H1 (cell line): ENCODE measurements at regions not wholly inside any gene's neighbourhood (a gene's known extent, or its start where the extent isn't known, plus 50 kb on each side); places are given as distances from the start of the nearest gene placed in this dataset.

Experiments
- EGR1 ChIP-seq: IDR thresholded peaks from 2 replicates; pipeline ENCODE4 v1.6.1; 2011; ENCODE audit warnings: low read depth, low read length, borderline replicate concordance
- FOSL1 ChIP-seq: IDR thresholded peaks from 2 replicates; pipeline ENCODE4 v1.6.1; 2011; ENCODE audit warnings: mild to moderate bottlenecking, low read depth, low read length, moderate library complexity; ENCODE audit not compliant: insufficient read depth
- MAFK ChIP-seq: IDR thresholded peaks from 2 replicates; pipeline ENCODE4 v1.6.1; 2012; ENCODE audit warnings: low read depth, mild to moderate bottlenecking, improper control_type of control experiment, low read length
- RNF2 ChIP-seq: fragments of 200-900, 300-1000 bp; sonication (generic); IDR thresholded peaks from 2 replicates; pipeline ENCODE4 v1.7.1; 2016; ENCODE audit warnings: borderline replicate concordance, low read depth, mild to moderate bottlenecking, antibody characterized with exemption, low read length; ENCODE audit not compliant: poor library complexity, severe bottlenecking; ENCODE audit errors: missing control alignments
- SIRT6 ChIP-seq: IDR thresholded peaks from one replicate; pipeline ENCODE4 v1.7.1; 2012; ENCODE audit warnings: low read length, inconsistent platforms
- SUZ12 ChIP-seq: fragments of 200-600 bp; sonication (generic); IDR thresholded peaks from 2 replicates; pipeline ENCODE4 v1.6.1; 2012; ENCODE audit warnings: mild to moderate bottlenecking, inconsistent platforms, low read length, moderate library complexity, mixed read lengths
- TF ChIP-seq, protein P1 (sequence below): IDR thresholded peaks from 2 replicates; pipeline ENCODE4 v1.6.1; 2012; ENCODE audit warnings: low read length, inconsistent platforms

- TF ChIP-seq, protein P1, sequence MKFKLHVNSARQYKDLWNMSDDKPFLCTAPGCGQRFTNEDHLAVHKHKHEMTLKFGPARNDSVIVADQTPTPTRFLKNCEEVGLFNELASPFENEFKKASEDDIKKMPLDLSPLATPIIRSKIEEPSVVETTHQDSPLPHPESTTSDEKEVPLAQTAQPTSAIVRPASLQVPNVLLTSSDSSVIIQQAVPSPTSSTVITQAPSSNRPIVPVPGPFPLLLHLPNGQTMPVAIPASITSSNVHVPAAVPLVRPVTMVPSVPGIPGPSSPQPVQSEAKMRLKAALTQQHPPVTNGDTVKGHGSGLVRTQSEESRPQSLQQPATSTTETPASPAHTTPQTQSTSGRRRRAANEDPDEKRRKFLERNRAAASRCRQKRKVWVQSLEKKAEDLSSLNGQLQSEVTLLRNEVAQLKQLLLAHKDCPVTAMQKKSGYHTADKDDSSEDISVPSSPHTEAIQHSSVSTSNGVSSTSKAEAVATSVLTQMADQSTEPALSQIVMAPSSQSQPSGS = no peak
- no peak for TF ChIP-seq SUZ12
- no peak for TF ChIP-seq SIRT6
- no peak for TF ChIP-seq MAFK
- no peak for TF ChIP-seq RNF2
- no peak for TF ChIP-seq FOSL1
- no peak for TF ChIP-seq EGR1
Measured at GRCh38 chr9:33661176-33661575, 134.2 kb upstream of the PRSS3 start (continued).
